Liver (tissue), 8 donors: ENCODE measurements at regions not wholly inside any gene's neighbourhood (a gene's known extent, or its start where the extent isn't known, plus 50 kb on each side); places are given as distances from the start of the nearest gene placed in this dataset.

ENCODE experiments used
- DNase-seq: peaks from one replicate; pipeline ENCODE4 v3.0.0-alpha.2; 2017; ENCODE audit warnings: low spot score
- H3K27ac ChIP-seq, 2 donors: one replicate each; pipeline ENCODE4 v1.7.0; 2013; ENCODE audit warnings: inconsistent platforms in 2 of 2, low read length in 2 of 2, control low read depth in 1 of 2, low read depth in 1 of 2, mild to moderate bottlenecking in 1 of 2
- H3K27me3 ChIP-seq, 4 donors: one replicate each; pipeline versions ENCODE4 v1.6.1 to v1.7.0; 2013; ENCODE audit warnings: low read length in 3 of 4, inconsistent platforms in 1 of 4, mild to moderate bottlenecking in 1 of 4, moderate library complexity in 1 of 4; ENCODE audit not compliant: control insufficient read depth in 4 of 4, insufficient read depth in 4 of 4
- H3K36me3 ChIP-seq, 4 donors: one replicate each; pipeline versions ENCODE4 v1.6.1 to v1.7.0; 2013; ENCODE audit warnings: low read length in 3 of 4, mild to moderate bottlenecking in 3 of 4, low read depth in 1 of 4, moderate library complexity in 1 of 4; ENCODE audit not compliant: control insufficient read depth in 4 of 4, insufficient read depth in 3 of 4
- H3K4me1 ChIP-seq, 4 donors: one replicate each; pipeline versions ENCODE4 v1.6.1 to v1.7.0; 2013; ENCODE audit warnings: low read length in 3 of 4, mild to moderate bottlenecking in 3 of 4, moderate library complexity in 1 of 4; ENCODE audit not compliant: control insufficient read depth in 4 of 4, insufficient read depth in 4 of 4
- H3K4me3 ChIP-seq, 3 donors: one replicate each; pipeline versions ENCODE4 v1.6.1 to v1.7.0; 2013; ENCODE audit warnings: low read length in 3 of 3, control low read depth in 1 of 3, low read depth in 1 of 3, mild to moderate bottlenecking in 1 of 3
- H3K9ac ChIP-seq, 2 donors: one replicate each; pipeline ENCODE4 v1.7.0; 2013; ENCODE audit warnings: low read length in 2 of 2, mild to moderate bottlenecking in 2 of 2, moderate library complexity in 2 of 2, control low read depth in 1 of 2, low read depth in 1 of 2
- H3K9me3 ChIP-seq, 4 donors: one replicate each; pipeline versions ENCODE4 v1.6.1 to v1.7.0; 2013; ENCODE audit warnings: low read length in 3 of 4; ENCODE audit not compliant: control insufficient read depth in 4 of 4
- ATF3 ChIP-seq: IDR thresholded peaks from 2 replicates; pipeline ENCODE4 v1.6.1; 2016; ENCODE audit warnings: antibody characterized with exemption
- CTCF ChIP-seq: fragments of 150-350 bp; IDR thresholded peaks from 2 replicates; pipeline ENCODE4 v1.5.1; 2017; ENCODE audit warnings: improper control_type of control experiment, low read depth, low read length; ENCODE audit not compliant: missing input control
- EGR1 ChIP-seq, 2 donors: IDR thresholded peaks; 2 replicates each; pipeline ENCODE4 v1.6.1; 2016 to 2018; ENCODE audit warnings: antibody characterized with exemption in 2 of 2, low read depth in 2 of 2
- FOXA1 ChIP-seq: IDR thresholded peaks from 2 replicates; pipeline ENCODE4 v1.6.1; 2016; ENCODE audit warnings: antibody characterized with exemption
- FOXA2 ChIP-seq: IDR thresholded peaks from 2 replicates; pipeline ENCODE4 v1.6.1; 2016; ENCODE audit warnings: antibody characterized with exemption
- GABPA ChIP-seq, 2 donors: IDR thresholded peaks in 1 of 2; conservative IDR thresholded peaks in 1 of 2; 2 replicates each; pipeline ENCODE4 v1.6.1; 2016; ENCODE audit warnings: antibody characterized with exemption in 2 of 2, mild to moderate bottlenecking in 1 of 2, moderate library complexity in 1 of 2
- HNF4A ChIP-seq, 2 donors: conservative IDR thresholded peaks; 2 replicates each; pipeline ENCODE4 v1.6.1; 2016; ENCODE audit warnings: antibody characterized with exemption in 2 of 2, mild to moderate bottlenecking in 2 of 2
- HNF4G ChIP-seq: IDR thresholded peaks from 2 replicates; pipeline ENCODE4 v1.6.1; 2016; ENCODE audit warnings: antibody characterized with exemption
- JUND ChIP-seq, 2 donors: IDR thresholded peaks; 2 replicates each; pipeline ENCODE4 v1.6.1; 2016; ENCODE audit warnings: antibody characterized with exemption in 2 of 2
- MAX ChIP-seq: IDR thresholded peaks from 2 replicates; pipeline ENCODE4 v1.6.1; 2016; ENCODE audit warnings: antibody characterized with exemption
- NR2F2 ChIP-seq: IDR thresholded peaks from 2 replicates; pipeline ENCODE4 v1.6.1; 2016; ENCODE audit warnings: antibody characterized with exemption
- RAD21 ChIP-seq, 2 donors: IDR thresholded peaks; 2 replicates each; pipeline ENCODE4 v1.6.1; 2016; ENCODE audit warnings: antibody characterized with exemption in 2 of 2, mild to moderate bottlenecking in 2 of 2
- REST ChIP-seq: IDR thresholded peaks from 2 replicates; pipeline ENCODE4 v1.6.1; 2016; ENCODE audit warnings: antibody characterized with exemption, mild to moderate bottlenecking
- RXRA ChIP-seq, 2 donors: IDR thresholded peaks; 2 replicates each; pipeline ENCODE4 v1.6.1; 2017 to 2018; ENCODE audit warnings: antibody characterized with exemption in 2 of 2, mild to moderate bottlenecking in 1 of 2
- SP1 ChIP-seq: IDR thresholded peaks from 2 replicates; pipeline ENCODE4 v1.6.1; 2018; ENCODE audit warnings: antibody characterized with exemption, mild to moderate bottlenecking
- TAF1 ChIP-seq: conservative IDR thresholded peaks from 2 replicates; pipeline ENCODE4 v1.6.1; 2016; ENCODE audit warnings: antibody characterized with exemption, mild to moderate bottlenecking
- YY1 ChIP-seq: IDR thresholded peaks from 2 replicates; pipeline ENCODE4 v1.6.1; 2016; ENCODE audit warnings: antibody characterized with exemption, mild to moderate bottlenecking
- ZBTB33 ChIP-seq: IDR thresholded peaks from 2 replicates; pipeline ENCODE4 v1.6.1; 2016; ENCODE audit warnings: antibody characterized with exemption
- WGBS: extraction: QIAGEN DNeasy Blood & Tissue Kit; methylation state at CpG from one replicate; pipeline ENCODE4 v1.1.7; 2013; 5-methylcytosine and 5-hydroxymethylcytosine counted together
- donor health status: healthy.
- donor health status: healthy.
- donor health status: healthy.
- donor health status: healthy.
- donor health status: healthy.

GRCh38 chr4:15349531-15349935 lies 78.3 kb upstream of the C1QTNF7 start:
- Histone ChIP-seq H3K27ac (no peak overlapping the region), H3K4me3 (no peak overlapping the region), H3K27me3 (peaks cover 0 to 2% (median 0%) of the 10 kb centered on the region in 4 donors), H3K9me3 (peaks cover 0 to 4% (median 0%) of the 10 kb centered on the region in 4 donors), H3K36me3 (no peaks in the 10 kb centered on the region), H3K9ac (no peak overlapping the region), H3K4me1 (no peaks in the 10 kb centered on the region)
- TF ChIP-seq FOXA2, result no peak
- TF ChIP-seq RAD21 (IDR thresholded peaks at IDR 0.05), result no peak
- TF ChIP-seq GABPA (IDR thresholded peaks at IDR 0.05 in 1 of 2, conservative IDR thresholded peaks at IDR 0.05 in 1 of 2), result no peak
- no peak for TF ChIP-seq ATF3
- TF ChIP-seq HNF4G, result no peak
- no peak for TF ChIP-seq REST
- 46% methylated on average over 3 of the region's 3 CpGs for WGBS
- no peak for DNase-seq

- 81% methylated on average over 1 of the region's 1 CpG for WGBS
- H3K27me3 ChIP-seq, result peaks cover 0 to 2% (median 0%) of the 10 kb centered on the region in 4 donors
- TF ChIP-seq FOXA2 (no peak), NR2F2 (no peak), CTCF (no peak), GABPA (IDR thresholded peaks at IDR 0.05 in 1 of 2, conservative IDR thresholded peaks at IDR 0.05 in 1 of 2) (no peak), EGR1 (IDR thresholded peaks at IDR 0.05; ENCODE audit: low read depth in 2 of 2) (no peak), TAF1 (no peak), HNF4G (no peak), ATF3 (no peak), RXRA (IDR thresholded peaks at IDR 0.05) (no peak), SP1 (no peak), ZBTB33 (no peak), REST (no peak), JUND (IDR thresholded peaks at IDR 0.05) (no peak), HNF4A (conservative IDR thresholded peaks at IDR 0.05) (no peak), YY1 (no peak), FOXA1 (no peak), RAD21 (IDR thresholded peaks at IDR 0.05) (no peak), MAX (no peak)
- no peak overlapping the region for H3K4me3 ChIP-seq
- no peaks in the 10 kb centered on the region for H3K36me3 ChIP-seq
- no peaks in the 10 kb centered on the region for H3K4me1 ChIP-seq
- H3K9ac ChIP-seq, result no peak overlapping the region
- peaks cover 0 to 4% (median 0%) of the 10 kb centered on the region in 4 donors for H3K9me3 ChIP-seq
- H3K27ac ChIP-seq, result no peak overlapping the region
- DNase-seq, result no peak
Measured at GRCh38 chr4:15349965-15350364, 77.9 kb upstream of the C1QTNF7 start.
